ENCODE measurements at regions not wholly inside any gene's neighbourhood (a gene's known extent, or its start where the extent isn't known, plus 50 kb on each side); places are given as distances from the start of the nearest gene placed in this dataset.

GRCh38 chr4:26108054-26108453, 194.0 kb downstream of the SMIM20 start:
- no peak for TF ChIP-seq CTCF (IDR thresholded peaks at IDR 0.05; ENCODE audit: low read length)
- no peak for TF ChIP-seq EZH2 (IDR thresholded peaks at IDR 0.05; ENCODE audit: borderline replicate concordance, low read length)

Data from OCI-LY1 (cell line).